ENCODE measurements at regions not wholly inside any gene's neighbourhood (a gene's known extent, or its start where the extent isn't known, plus 50 kb on each side); places are given as distances from the start of the nearest gene placed in this dataset.

GRCh38 chr2:226658555-226658954 lies 141.1 kb downstream of the IRS1 start:
- TF ChIP-seq, protein P1, sequence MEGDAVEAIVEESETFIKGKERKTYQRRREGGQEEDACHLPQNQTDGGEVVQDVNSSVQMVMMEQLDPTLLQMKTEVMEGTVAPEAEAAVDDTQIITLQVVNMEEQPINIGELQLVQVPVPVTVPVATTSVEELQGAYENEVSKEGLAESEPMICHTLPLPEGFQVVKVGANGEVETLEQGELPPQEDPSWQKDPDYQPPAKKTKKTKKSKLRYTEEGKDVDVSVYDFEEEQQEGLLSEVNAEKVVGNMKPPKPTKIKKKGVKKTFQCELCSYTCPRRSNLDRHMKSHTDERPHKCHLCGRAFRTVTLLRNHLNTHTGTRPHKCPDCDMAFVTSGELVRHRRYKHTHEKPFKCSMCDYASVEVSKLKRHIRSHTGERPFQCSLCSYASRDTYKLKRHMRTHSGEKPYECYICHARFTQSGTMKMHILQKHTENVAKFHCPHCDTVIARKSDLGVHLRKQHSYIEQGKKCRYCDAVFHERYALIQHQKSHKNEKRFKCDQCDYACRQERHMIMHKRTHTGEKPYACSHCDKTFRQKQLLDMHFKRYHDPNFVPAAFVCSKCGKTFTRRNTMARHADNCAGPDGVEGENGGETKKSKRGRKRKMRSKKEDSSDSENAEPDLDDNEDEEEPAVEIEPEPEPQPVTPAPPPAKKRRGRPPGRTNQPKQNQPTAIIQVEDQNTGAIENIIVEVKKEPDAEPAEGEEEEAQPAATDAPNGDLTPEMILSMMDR (IDR thresholded peaks at IDR 0.05) = no peak
- TF ChIP-seq MYC (IDR thresholded peaks at IDR 0.05; ENCODE audit: borderline replicate concordance, low read length) (no peak), CHD2 (IDR thresholded peaks at IDR 0.05; ENCODE audit: low read length, partially characterized antibody) (no peak), MAX (IDR thresholded peaks at IDR 0.05) (no peak), RAD21 (conservative IDR thresholded peaks at IDR 0.05 in 1 of 2, IDR thresholded peaks at IDR 0.05 in 1 of 2) (no peak), EP300 (IDR thresholded peaks at IDR 0.05) (no peak), POLR2A (IDR thresholded peaks at IDR 0.05; ENCODE audit: low read length) (no peak), SMC3 (IDR thresholded peaks at IDR 0.05) (no peak), USF2 (IDR thresholded peaks at IDR 0.05) (no peak), ELK1 (IDR thresholded peaks at IDR 0.05; ENCODE audit: low read depth, low read length) (no peak), NFE2L2 (conservative IDR thresholded peaks at IDR 0.05; ENCODE audit: low read length) (no peak), CEBPB (IDR thresholded peaks at IDR 0.05) (no peak)

All from A549 (cell line).